NOMO-1 treated with DMSO at 0.1 percent for 48 hours (cell line): ENCODE measurements at regions not wholly inside any gene's neighbourhood (a gene's known extent, or its start where the extent isn't known, plus 50 kb on each side); places are given as distances from the start of the nearest gene placed in this dataset.
A peak's percentile ranks its signal among the peaks of the same experiment; 100 is the strongest.

ENCODE experiments used
- DNase-seq: peaks from one replicate; lab custom pipeline; 2025; ENCODE audit not compliant: unreplicated experiment; lab: John Stamatoyannopoulos, UW

DNA sequence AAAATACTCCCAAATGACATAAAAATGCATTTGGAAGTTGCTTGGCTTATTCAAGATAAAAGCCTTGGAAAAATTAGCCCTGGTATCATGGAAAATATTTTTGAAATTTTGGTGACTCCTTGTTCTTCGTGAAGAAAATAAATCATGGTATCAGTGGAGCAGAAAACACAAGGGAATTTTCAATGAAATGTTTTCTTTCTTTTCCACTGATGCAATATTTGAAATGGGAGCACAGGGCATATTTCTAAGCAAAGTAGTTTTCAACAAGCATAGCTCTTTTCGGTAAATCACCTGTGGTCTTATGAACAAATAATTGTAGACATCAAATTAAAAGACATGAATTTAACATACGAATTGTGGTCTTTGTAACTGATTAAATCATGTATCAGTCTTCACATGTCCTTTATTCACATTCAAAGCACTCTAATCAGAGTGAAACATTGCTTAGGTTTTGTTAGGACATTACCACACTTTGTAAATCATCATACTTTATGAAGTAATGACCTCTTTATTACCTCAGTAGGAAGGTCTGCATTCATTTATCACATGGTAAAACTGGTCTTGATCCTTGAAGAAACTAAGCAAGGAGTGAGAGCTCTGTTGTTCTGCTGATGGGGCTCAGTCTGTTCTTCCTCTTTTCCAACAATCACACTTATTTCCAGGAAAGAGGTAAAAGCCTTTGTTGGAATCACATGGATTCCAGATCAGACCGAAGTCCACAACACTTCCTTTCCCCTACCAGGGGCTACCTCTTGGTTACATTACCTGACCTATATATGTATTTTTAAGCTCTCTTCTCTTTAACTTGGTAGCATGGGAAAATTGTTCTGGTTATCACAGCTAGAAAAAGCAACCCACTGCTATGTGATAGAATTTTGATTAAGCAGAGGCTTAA is 413.5 kb upstream of the THBS1 start:
- DNase-seq = no peak

DNA sequence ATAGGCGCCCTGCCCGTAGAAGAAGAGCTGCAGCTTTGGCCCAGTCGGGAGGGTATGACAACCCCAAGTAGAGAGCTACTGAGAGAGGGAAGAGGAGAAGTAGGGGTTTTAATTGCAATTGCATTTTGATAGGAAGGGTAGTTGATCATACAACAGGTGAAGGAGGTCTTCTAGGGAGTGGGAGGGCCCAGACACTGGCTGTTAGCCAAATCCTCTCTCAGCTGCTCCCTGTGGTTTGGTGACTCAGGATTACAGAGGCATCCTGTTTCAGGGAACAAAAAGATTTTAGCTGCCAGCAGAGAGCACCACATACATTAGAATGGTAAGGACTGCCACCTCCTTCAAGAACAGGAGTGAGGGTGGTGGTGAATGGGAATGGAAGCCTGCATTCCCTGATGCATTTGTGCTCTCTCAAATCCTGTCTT is 408.9 kb upstream of the THBS1 start:
- DNase-seq = peak; percentile 64

DNA sequence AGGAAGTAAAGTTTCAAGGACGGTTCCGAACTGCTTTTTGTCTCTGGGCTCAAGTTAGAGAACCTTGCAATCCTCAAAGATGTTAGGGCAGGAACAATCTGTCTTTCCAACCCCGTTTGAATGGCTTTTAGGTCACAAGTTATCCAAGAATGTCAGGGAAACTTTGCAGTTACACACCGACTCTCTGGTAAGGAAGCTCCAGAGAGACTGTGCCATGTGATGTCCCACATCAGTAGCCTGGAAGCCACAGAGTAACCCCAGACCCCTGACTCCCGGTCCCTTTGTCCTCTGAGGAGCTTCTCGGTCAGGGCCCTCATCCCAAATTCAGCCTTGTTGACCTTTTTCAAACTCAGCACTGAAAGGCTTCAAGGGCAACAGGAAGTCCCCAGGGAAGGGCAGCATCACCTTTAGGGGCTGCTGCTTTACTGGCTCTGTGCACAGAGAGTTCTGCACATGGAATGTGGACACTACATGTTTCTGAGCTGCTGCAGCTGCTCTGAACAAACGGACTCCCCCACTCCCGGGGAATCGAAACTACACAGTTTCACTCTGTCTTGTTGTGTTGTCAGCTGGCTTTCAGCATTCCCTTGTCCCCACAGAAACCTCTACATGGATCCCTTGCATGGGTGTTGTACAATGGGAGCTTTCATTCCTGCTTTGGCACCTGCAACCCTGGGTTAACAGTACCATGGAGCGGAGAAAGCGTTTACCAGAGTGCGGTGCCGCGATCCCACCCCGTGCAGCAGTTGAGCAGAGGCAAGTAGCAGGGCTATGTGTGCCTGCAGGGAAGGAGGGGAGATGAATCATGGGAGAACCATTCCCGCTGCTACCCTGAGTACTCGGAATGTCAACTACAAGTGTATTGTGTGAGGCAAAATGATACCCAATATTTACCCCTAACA is 408.2 kb upstream of the THBS1 start:
- no peak for DNase-seq

DNA sequence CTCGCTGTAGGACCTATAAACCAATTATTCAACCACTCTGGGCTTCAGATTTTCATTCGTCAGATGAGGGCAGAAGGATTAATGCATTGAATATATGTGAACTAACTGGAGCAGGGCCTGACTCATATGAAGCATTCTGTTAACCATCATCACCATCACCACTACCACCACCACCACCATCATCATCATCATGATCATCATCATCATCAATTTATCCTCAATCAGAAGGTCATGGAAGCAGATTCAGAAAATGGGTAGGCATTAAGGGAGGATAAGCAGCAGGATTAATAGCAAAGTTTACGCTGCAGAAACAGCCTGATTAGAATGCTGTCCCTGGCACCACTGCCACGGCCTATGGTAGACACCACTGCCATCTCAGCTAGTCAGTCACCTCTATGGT is 407.5 kb upstream of the THBS1 start:
- DNase-seq = no peak

DNA sequence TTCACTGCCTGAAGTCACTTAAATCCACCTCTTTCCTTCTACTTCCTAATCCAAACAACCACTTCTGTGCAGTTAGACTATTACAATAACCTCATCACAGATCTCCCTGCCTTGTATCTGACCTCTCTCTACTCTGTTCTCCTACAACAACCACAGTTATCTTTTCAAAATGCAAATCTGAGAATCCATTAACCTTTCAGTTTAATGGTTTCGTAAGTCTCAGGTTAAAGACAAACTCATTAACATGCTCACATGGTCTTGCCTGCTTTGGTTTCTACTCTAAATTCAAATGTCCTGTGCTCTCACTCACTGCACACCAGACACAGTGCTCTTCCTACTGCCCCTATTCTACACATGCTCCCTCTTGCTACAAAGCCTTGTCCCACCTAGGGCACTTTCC is 406.5 kb upstream of the THBS1 start:
- DNase-seq = no peak

DNA sequence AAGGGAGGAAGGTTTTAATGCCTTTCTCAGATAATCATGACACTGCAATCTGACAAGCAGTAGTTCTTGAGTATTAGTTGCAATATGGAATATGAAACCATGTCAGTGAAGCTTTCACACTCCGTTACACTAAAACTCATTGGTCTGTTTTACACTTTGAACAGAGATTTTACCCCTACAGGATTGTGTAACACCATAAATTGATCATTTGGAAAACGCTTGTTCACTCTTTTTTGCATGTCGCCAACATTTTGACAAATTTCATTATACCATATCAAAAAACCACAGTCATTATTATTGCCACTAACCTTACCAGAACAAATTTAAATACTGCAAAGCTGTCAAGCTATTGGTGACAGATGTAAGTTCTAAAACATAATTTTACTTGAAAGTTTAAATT is 404.8 kb upstream of the THBS1 start:
- DNase-seq = no peak

DNA sequence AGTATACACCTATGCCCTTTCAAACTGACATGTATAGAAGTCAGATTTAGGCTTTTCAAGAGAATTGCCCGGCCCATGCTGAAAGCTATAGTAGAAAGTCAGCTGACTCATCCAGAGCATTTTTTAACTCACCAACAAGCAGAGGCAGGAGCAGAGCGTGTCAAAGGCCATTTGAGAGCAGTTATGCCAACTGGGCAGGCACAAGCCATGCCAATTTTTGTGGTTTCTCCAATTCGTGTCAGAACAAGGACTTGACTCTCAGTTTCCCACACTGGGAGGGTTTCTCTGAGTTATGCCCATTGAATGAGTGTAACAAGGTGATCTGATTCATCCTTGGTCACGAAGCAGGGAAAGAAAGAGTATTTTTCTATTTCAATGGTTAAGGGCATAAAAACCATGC is 403.3 kb upstream of the THBS1 start:
- DNase-seq = no peak

DNA sequence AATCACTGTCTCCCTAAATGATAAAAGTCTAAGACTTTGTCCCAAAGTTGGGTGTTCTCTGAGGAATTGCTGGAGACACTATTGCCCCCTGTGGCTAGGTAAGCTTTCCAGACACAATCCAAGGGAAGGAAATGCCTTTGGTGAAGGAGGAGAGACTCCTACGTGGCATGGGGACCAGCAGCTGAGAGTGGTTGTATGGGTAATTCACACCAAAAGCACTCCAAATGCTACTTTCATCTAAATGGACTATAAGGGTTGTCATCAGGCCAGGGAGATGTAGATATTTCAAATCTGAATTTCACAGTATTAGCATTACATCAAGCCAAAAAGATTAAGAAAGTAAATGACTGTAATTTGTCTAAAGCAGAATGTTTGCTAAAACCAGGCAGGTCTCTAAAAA is 400.8 kb upstream of the THBS1 start:
- no peak for DNase-seq

DNA sequence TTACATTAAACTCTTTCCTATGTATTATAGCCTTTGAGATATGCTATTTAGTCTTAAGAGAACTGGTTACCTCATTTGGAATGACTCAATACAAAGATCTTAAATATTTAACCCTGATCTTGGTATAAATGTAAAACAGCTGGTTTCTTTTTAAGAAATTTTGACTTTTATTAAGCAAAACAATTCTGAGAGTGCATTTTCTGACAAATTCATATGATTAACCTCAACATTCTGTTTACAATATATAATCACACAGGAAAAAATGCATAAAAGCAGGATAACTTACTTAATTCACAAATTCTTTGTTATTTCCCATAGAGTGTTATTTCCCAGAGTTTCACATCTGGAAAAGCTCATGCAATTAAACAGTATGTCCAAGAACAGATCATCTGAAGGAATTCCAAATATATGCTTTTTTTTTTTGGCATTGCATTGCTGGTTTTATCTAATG is 400.4 kb upstream of the THBS1 start:
- DNase-seq = no peak

DNA sequence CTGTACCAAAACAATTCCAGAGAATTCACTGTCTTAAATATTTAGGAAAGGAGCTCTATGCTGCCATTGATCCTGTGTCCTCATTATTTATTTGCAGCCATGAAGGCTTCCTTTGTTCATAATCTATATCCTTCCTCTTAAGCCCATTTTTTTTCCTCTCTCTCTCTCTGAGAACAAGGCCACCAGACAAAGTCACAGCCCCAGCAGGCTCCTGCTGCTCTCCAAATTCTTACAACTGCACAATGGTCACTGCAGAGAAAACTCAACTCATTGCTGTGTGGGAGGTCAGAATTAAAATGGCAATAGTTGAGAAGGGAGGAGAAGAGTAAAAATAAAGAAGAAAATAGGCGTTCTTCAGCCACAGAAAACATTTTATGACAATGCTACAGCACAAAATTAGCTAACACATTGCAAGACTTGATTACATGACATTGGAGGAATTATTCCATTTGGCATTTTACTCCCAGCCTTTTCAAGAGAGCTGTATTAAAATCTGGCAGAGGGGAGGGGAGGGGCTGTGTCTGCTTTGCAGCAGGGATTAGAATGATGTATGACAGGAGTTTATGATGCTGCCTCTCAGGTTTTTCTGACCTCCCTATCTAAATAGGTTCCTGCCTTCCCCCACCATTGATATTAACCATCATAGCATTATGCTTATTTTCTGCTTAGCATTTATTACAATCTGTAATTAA is 399.7 kb upstream of the THBS1 start:
- DNase-seq = no peak

DNA sequence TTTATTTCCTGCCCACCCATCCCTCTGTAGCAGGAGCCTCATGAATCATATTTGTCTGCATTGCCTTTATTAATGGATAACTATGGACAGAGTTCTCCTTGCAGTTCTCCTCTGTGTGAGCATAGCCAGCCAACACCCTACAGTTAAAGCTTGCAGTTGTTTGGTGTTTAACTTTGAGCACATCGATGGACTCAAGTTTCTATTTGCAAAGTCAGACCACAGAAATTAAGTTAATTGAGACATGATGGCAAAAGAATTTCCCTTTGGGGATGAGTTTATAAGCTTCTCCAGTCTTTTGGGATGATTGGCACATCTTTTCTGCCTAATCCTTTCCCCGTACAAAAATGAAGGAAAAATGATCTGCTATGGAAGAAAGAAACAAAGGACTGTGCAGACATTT is 398.9 kb upstream of the THBS1 start:
- DNase-seq = no peak

DNA sequence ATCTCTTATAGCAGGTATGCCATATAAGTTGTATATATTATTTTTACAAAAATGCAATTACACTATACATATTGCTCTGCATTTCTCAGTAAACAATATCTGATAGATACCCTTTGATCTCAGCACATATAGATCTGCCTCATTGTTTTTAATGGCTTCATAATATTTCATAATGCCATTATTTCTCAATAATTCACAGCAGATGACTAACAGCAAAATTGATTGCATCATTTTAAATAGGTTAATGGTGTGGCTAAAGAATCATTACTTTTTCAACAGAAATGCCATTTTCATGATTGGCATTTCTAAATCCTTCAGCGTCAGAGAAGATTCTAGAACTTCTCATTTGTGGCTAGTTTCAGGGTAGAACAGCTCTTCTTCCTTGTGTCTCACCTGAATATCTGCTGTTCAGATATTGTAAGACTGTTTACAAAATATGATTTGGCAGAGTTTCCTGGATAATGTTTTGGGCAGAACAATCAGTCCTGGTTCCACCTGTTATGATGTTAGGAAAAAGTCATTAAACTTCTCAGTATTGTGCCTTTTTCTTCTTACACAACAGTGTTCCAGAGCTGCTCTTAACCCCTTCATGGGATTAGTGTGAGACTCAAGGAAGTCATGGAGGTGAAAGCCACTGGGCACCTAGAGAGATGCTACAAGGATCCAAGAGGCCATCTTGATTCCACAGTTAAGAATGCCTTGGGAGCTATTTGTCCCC is 397.6 kb upstream of the THBS1 start:
- DNase-seq = peak; percentile 55

DNA sequence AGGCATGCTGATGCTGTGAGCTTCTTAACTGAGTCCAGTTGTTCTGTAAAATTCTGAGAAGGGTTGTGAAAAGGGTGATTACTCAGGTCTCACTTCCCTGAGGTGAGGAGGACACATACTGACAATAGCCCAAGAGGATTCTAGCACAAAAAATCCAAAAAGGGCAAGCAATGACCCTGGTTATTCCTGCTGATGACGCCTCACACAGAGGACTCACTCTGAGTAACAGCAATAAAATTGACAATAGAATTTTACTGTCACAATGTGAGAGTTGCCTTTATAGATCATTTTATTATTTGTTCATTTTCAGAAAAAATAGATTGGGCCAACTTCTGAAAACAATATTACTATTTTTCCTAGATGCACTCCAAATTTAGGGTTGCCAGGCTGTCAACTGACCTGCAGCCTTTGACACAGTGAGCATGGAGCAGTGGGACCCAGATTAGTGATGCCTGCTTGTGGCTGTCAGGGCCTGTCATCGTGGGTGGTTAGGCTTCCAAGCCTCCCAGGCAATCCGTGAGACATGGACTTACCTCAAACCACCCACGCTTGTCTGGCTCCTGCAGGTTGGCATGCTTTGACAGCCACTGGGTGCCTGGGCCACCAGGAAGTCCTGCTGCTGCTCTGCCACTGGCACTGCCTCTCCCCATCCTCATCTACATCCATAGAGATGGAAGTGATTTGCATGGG is 396.0 kb upstream of the THBS1 start:
- DNase-seq = no peak

DNA sequence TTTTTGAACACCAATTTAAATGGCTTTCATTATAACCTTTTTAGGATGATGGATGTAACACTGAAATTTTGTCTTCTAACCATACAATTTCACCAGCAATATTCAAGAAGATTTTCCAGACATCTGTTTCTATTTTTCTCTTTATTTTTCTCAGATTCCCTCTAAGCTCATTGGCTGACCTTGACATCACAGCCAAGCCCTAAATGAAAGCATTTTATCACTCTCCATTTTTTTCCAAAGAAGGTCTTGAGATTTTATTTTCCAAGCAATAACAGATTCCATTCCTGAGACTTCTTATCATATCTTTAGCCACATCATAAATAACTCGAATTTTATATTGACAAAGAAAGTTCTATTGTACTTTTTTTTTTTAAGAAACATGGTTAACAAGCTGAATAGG is 392.6 kb upstream of the THBS1 start:
- DNase-seq = no peak

DNA sequence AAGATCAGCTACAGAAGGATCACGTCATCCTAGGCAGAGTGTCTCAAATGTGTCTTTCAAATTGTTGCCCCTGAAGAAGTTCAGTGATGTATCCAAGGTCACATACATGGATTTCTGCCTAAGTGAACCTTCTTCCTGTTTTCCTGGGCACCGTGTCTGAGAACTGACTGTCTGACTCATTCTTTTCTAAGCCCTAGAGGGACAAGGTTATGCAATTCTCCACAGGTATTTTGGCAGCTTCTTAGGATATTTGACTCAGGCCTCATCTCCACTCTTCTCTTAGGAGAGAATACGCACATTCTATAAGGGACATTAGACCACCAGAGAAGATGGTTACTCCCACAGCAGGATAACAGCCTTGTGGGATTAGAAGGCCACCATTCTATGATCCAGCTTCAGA is 391.9 kb upstream of the THBS1 start:
- no peak for DNase-seq

DNA sequence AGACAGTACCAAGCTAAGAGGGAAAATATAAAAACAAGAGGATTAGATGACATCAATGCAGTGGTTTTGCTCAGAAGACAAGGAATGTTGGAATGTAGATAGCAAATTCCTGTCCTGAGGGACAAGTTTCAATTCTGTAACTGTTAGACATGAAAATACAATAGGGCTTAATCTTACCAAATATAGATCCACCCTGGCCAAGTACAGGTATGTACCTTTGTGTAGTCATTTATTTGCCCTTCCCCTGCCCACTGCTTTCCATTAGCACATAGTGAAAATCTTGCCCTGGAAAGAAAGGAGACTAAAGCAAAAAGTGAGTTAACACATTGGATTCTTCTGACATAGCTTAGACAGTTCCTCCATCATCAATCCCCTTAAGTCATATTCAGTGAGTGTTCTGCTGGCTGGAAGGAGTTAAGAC is 389.0 kb upstream of the THBS1 start:
- DNase-seq = no peak

DNA sequence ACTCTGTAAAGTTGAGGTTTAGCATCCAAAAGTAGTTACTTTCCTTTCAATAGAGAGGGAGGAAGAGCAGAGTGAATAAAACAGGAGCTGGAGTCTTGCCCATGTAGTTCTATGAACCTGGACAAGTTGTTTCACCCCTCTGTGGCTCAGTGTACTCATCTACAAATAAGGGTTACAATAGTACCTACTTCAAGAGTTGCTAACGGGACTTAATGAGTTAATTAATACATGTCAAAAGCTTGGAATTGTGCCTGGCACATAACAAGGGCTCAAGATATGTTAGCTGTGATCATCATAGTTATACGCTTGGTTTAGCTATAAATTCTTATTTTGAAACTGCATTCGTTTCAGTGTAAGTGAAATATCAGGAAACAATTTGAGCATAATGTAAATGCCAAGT is 388.5 kb upstream of the THBS1 start:
- DNase-seq = no peak

DNA sequence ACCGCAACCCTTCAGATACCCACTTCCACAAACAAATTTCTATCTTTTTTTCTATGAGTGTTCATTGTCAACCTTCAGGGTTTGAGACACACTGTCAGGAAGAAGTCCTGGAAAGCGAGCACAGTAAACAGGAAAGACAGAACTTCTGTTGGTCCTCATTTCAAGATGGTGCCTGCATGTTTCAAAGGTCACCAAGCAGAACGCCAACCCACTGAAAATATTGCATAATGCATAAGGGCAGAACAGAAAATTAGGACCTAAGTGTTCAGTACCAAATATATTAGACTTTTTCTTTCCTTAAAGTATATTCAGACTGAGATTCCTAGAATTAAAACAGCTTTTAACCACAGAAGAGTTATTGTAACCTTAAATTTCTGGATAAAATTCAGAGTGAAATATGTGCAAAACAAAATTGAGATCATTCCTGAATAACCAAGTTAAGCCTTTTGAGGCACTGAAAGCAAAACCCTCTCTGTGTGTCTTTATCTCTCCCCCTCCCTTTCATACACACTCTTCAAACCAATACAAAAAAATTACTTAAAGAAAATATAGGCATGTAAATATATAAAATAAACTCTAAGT is 387.8 kb upstream of the THBS1 start:
- DNase-seq = no peak

DNA sequence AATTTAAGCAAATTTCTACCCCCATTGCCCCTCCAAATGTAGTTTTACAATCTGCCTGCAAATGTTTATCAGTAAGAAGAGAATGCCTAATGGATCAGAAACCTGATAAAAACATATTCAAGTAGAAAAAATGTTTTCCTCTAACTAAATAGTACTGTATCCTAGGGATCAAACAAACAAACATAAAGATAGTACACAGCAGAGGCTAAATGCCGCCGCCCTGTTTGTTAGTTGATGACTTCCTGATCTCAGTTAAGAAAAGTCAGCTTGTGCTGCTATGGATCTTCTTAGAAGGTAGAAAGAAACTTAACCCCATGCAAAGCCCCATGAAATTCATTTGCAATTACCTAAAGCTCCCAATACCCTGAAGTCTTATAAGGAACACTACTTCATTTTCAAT is 387.3 kb upstream of the THBS1 start:
- DNase-seq = no peak
